Mesodermal cell (in vitro differentiated cells): ENCODE measurements at regions not wholly inside any gene's neighbourhood (a gene's known extent, or its start where the extent isn't known, plus 50 kb on each side); places are given as distances from the start of the nearest gene placed in this dataset.
"Not testable (repeated sequence)": the region's sequence is repeated elsewhere in the genome, so short reads cannot be mapped to it uniquely, and the experiment has no call there.

Experiments used
- H3K27ac ChIP-seq: 2 replicates; pipeline ENCODE4 v1.7.0; 2013; ENCODE audit warnings: mild to moderate bottlenecking, low read depth, low read length, moderate library complexity; ENCODE audit not compliant: severe bottlenecking
- H3K36me3 ChIP-seq: 2 replicates; pipeline ENCODE4 v1.7.1; 2013; ENCODE audit warnings: mild to moderate bottlenecking, low read length, moderate library complexity; ENCODE audit not compliant: control insufficient read depth, insufficient read depth
- H3K4me1 ChIP-seq: one replicate; pipeline ENCODE4 v1.7.1; 2013; ENCODE audit warnings: mild to moderate bottlenecking, low read length; ENCODE audit not compliant: insufficient read depth, control insufficient read depth, poor library complexity, severe bottlenecking
- H3K4me3 ChIP-seq: 2 replicates; pipeline ENCODE4 v1.7.0; 2013; ENCODE audit warnings: low read length, control low read depth, mild to moderate bottlenecking; ENCODE audit not compliant: insufficient read depth, poor library complexity, severe bottlenecking; ENCODE audit errors: extremely low read depth
- H3K9me3 ChIP-seq: 2 replicates; pipeline ENCODE4 v1.7.1; 2013; ENCODE audit warnings: mild to moderate bottlenecking, low read length, moderate library complexity; ENCODE audit not compliant: control insufficient read depth
- WGBS, 2 experiments: methylation state at CpG; one replicate each; pipeline ENCODE4 v1.1.5; 2013; ENCODE audit warnings: missing lambda C conversion rate in 2 of 2; ENCODE audit not compliant: insufficient coverage in 2 of 2; 5-methylcytosine and 5-hydroxymethylcytosine counted together

DNA sequence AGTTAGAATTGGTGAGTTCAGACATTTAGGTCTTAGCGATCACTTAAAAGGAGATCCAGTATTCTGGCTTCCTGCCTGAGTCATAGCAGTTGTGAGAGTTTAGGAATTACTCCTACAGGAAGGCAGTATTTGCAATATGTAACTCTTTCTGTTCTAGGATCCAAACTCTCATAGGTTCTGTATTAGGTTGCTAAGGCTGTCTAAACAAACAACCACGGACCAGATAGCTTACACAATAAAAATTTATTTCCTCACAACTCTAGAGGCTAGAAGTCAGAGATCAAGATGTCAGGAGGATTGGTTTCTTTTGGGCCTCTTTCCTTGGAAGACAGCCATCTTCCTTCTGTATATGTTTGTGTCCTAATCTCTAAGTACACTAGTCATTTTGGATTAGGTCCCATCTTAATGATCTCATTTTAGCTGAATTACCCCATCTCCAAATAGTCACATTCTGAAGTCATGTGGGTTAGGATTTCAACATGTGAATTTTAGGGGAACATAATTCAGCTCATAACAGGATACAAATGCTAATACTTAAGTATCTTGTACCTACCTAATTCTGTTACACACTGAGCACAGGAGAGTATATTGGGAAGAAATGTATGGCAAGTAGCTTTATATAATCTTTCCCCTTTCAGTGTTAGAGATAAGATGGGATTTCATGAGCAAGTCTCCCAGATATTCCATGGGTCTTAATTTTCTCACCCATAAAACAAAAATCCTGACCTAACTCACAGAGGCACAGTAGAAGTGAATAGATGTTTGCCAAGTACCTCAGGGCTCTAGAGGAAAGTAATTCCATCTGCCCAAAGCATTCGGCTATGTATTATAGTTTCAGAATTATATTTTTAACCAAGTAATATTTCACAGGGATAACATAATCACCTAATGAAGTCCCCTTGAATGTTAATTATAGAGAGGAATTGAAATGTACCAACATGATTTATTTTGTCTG, 144.4 kb downstream of the PTBP2 start:
- Histone ChIP-seq H3K9me3 (no peaks in the 10 kb centered on the region), H3K4me1 (no peaks in the 10 kb centered on the region), H3K36me3 (no peaks in the 10 kb centered on the region), H3K4me3 (no peak overlapping the region), H3K27ac (no peak overlapping the region)
- WGBS, 2 experiments = 100% methylated on average over 1 of the region's 3 CpGs

DNA sequence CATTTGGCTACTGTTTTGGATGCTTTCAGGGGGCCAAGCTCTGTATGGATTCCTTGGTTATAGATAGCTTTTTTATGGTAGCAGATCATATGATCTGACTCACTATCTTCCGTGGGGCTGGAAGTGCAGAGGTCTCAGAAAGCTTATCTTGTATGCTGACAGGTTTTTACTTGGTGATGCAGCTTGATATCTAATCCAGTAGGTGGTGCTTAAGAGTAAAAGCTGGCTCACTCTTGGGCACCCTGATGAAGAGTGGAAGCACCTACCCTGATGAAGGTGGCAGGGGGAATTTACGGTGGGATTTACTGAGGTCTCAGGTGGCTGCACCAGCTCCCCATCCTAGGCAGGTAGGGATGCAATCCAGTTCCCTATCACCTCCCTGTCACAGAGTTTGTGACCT, 151.2 kb downstream of the PTBP2 start:
- no peaks in the 10 kb centered on the region for H3K36me3 ChIP-seq
- no peak overlapping the region for H3K27ac ChIP-seq
- 43 to 67% methylated on average over 1 of the region's 2 CpGs for WGBS, 2 experiments
- H3K9me3 ChIP-seq = peaks cover 4% of the 10 kb centered on the region
- H3K4me3 ChIP-seq = no peak overlapping the region
- H3K4me1 ChIP-seq = no peaks in the 10 kb centered on the region

DNA sequence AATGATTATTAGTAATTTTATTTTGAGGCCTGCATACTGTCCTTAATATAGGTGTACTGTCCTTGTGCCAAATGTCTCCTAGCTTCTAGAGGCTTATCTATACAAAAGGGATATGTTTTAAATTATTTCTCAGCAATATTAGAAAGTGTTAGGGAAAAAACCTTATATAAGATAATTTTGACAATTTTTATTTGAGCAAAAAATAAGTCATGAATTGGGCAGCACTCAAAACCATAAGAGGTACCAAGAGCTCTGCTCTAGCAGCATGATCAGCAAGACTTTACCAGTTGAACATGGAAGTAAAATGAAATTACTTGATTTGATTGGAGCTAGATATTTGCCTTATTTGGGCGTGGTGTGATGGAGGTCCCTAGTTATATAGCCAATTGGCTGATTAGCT, 157.1 kb downstream of the PTBP2 start:
- Histone ChIP-seq H3K27ac (no peak overlapping the region), H3K4me3 (no peak overlapping the region), H3K4me1 (no peaks in the 10 kb centered on the region), H3K9me3 (no peaks in the 10 kb centered on the region), H3K36me3 (no peaks in the 10 kb centered on the region)
- 100% methylated on average over 1 of the region's 1 CpG for WGBS, 2 experiments

DNA sequence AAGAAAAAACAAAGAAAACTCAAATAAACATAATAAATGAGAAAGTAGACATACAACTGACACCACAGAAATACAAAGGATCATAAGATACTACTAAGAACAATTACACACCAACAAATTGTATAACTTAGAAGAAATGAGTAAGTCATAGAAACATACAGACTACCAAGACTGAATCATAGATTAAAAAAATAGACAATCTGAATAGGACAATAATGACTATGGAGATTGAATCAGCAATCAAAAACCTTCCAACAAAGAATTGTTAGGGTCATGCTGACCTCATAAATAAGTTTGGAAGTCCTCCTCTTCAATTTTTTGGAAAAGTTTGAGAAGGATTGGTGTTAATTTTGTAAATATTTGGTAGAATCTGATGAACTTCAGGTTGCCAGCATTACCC, 159.0 kb downstream of the PTBP2 start:
- Histone ChIP-seq H3K4me3 (no peak overlapping the region), H3K4me1 (no peaks in the 10 kb centered on the region), H3K36me3 (no peaks in the 10 kb centered on the region)

DNA sequence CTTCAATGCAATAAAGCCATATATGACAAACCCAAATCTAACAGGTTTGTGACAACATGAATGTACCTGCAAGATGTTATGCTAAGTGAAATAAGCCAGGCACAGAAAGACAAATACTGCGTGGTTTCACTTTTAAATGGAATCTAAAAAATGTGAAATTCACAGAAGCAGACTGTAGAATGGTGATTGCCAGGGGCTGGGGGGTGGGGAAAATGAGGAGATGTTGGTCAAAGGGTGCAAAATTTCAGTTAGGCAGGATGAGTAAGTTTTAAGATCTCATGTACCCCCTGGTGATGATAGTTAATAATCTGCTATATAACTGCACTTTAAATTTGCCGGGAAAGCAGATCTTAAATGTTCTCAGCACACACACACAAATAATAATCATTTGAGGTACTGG, 160.5 kb downstream of the PTBP2 start:
- H3K9me3 ChIP-seq = no peaks in the 10 kb centered on the region
- H3K27ac ChIP-seq = no peak overlapping the region
- H3K36me3 ChIP-seq = no peaks in the 10 kb centered on the region
- WGBS, 2 experiments = 57 to 73% methylated on average over 1 of the region's 2 CpGs
- no peak overlapping the region for H3K4me3 ChIP-seq
- H3K4me1 ChIP-seq = no peaks in the 10 kb centered on the region

More for the DNA sequence above, 159.0 kb downstream of the PTBP2 start:
- no peaks in the 10 kb centered on the region for H3K9me3 ChIP-seq
- no peak overlapping the region for H3K27ac ChIP-seq

DNA sequence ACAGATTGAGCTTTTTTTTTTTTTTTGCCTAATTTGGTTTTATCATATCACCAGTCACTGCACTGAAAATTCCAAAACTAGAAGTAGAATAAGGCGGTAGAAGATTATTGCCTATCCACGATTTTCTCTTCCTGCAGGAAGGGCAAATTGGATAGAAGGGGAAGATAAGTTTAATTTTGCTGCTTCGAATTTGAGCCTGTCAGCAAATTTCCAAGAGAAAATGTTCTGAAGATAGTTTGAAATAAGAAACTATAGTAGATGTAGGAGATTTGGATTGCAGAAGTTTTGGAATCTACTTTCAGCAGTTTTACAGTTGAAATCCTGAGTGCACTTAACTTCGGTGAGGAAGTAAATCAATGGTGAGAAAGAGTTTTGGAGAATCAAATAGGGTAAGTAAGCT, 164.9 kb downstream of the PTBP2 start:
- H3K4me1 ChIP-seq = no peaks in the 10 kb centered on the region
- 92 to 96% methylated on average over 2 to 3 of the region's 4 CpGs for WGBS, 2 experiments
- H3K9me3 ChIP-seq = no peaks in the 10 kb centered on the region
- H3K36me3 ChIP-seq = no peaks in the 10 kb centered on the region
- no peak overlapping the region for H3K27ac ChIP-seq
- H3K4me3 ChIP-seq = no peak overlapping the region

DNA sequence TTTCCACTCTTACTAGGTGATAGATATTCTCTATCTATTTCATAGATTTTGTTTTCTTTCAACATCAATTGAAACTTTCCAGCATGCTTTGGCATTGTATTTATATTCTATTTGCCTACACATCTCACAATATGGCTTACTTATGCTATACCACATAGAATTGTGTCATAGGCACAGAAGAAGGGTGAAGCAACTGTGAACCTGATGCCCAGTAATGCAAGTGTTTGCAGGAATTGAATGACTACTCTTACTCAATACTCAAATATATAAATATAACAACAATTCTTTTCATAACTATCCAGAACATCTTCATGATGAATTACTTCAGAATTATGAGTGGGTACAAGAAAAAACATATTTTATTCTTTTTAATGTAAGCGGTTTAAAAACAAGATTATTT, 165.9 kb downstream of the PTBP2 start:
- no peak overlapping the region for H3K27ac ChIP-seq
- WGBS, 2 experiments = no CpG with 5 or more reads among the region's 1 CpG
- H3K4me1 ChIP-seq = no peaks in the 10 kb centered on the region

DNA sequence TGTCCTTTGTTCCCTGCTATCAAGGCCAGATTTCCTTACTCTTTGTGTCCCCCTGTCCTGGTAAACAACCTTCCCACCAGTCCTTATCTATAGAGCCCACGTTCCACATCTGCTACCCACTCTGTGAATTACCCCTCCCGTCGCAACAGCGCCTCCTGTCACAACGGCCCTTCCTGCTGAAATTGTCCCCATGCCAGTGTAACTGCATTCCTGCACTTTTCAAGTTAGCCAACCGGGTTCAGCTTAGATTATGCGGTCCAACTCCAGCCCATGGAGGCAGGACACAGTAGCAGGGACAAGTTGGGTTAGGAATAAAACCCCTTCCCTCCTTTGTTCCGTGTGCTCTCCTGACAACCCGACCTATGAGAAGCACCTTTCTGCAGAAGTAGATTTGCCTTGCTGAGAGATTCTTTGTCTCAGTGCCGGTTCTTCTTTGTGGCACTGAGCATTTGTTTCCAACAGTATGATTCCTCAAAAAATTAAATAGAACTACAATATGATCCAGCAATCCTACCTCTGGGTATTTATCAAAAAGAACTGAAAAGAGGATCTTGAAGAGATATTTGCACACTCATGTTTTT, 180.3 kb downstream of the PTBP2 start:
- no peak overlapping the region for H3K27ac ChIP-seq
- no peaks in the 10 kb centered on the region for H3K36me3 ChIP-seq
- peaks cover 10% of the 10 kb centered on the region for H3K9me3 ChIP-seq
- 90 to 91% methylated on average over 8 to 9 of the region's 10 CpGs for WGBS, 2 experiments
- no peaks in the 10 kb centered on the region for H3K4me1 ChIP-seq
- H3K4me3 ChIP-seq = no peak overlapping the region

More for the DNA sequence above, 165.9 kb downstream of the PTBP2 start:
- H3K4me3 ChIP-seq = no peak overlapping the region
- H3K36me3 ChIP-seq = no peaks in the 10 kb centered on the region
- no peaks in the 10 kb centered on the region for H3K9me3 ChIP-seq

DNA sequence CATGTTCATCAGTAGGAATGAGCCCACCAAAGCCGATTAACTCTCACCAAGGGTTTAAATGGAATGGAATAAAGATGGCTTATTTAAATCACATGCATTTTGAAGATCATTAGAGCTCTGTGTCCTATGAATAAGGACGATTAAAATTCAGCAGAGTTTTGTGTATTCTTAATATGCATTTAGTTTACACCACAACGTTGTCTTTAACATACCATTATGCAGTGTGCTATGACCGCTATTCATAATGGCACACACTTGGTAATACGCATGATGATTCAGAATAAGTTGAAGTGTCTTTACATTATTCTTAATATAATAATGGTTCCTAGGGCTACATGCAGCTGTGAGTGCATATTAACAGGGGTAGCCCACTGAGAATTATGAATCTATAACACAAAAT, 190.7 kb downstream of the PTBP2 start:
- no peak overlapping the region for H3K27ac ChIP-seq
- H3K36me3 ChIP-seq = no peaks in the 10 kb centered on the region
- H3K9me3 ChIP-seq = no peaks in the 10 kb centered on the region
- no peaks in the 10 kb centered on the region for H3K4me1 ChIP-seq
- 100% methylated on average over 1 of the region's 5 CpGs; no CpG with 5 or more reads in 1 of the 2 experiments for WGBS, 2 experiments
- H3K4me3 ChIP-seq = no peak overlapping the region

DNA sequence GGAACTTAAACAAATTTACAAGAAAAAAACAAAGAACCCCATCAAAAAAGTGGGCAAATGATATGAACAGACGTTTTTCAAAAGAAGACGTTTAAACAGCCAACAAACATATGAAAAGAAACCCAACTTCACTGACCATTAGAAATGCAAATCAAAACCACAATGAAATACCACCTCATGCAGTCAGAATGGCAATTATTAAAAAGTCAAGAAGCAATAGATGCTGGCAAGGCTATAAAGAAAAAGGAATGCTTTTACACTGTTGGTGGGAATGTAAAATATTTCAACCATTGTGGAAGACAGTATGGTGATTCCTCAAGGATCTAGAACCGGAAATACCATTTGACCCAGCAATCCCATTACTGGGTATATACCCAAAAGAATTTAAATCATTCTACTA, 194.1 kb downstream of the PTBP2 start:
- H3K36me3 ChIP-seq, H3K4me3 ChIP-seq, H3K9me3 ChIP-seq, H3K27ac ChIP-seq, H3K4me1 ChIP-seq: not testable (repeated sequence)
- WGBS, 2 experiments = 88% methylated on average over 2 of the region's 3 CpGs; no CpG with 5 or more reads in 1 of the 2 experiments

DNA sequence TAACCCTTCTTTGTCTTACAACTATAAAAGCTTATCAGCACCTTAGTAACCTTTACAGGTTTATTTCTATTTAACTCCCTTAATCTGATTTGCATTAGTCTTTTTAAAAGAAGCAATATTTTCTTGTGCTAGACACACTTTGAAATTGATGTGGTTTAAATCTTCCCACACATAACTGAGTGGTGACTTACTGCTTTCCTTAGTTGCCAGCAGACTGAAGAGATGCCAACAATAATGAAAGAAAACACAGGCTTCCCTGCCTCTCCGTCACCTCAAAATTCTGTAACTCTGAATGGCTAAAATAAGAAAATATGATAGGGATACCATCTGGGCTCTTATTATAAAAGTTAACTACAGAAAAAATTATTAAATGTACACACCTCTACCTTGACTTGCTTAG, 196.8 kb downstream of the PTBP2 start:
- Histone ChIP-seq H3K4me3 (no peak overlapping the region), H3K36me3 (no peaks in the 10 kb centered on the region), H3K27ac (no peak overlapping the region), H3K9me3 (no peaks in the 10 kb centered on the region), H3K4me1 (no peaks in the 10 kb centered on the region)
- no CpG with 5 or more reads among the region's 1 CpG for WGBS, 2 experiments
